ENCODE measurements at regions not wholly inside any gene's neighbourhood (a gene's known extent, or its start where the extent isn't known, plus 50 kb on each side); places are given as distances from the start of the nearest gene placed in this dataset.

GRCh38 chr2:176936410-176936809 is 276.2 kb upstream of the HNRNPA3 start:
- TF ChIP-seq POLR2A (IDR thresholded peaks at IDR 0.05; ENCODE audit: low read depth, low read length), result no peak
- TF ChIP-seq TAF1 (IDR thresholded peaks at IDR 0.05; ENCODE audit: low read depth, low read length), result no peak
- TF ChIP-seq POLR2AphosphoS5 (IDR thresholded peaks at IDR 0.05; ENCODE audit: low read depth, low read length), result no peak

Measured in GM12891 (cell line).